HG03521 (cell line): ENCODE measurements at regions not wholly inside any gene's neighbourhood (a gene's known extent, or its start where the extent isn't known, plus 50 kb on each side); places are given as distances from the start of the nearest gene placed in this dataset.

Experiments
- ATAC-seq: cut with Tn5 transposase; IDR thresholded peaks from one replicate; pipeline ENCODE4 v1.9.1; 2021; ENCODE audit warnings: mild to moderate bottlenecking, moderate library complexity; ENCODE audit not compliant: unreplicated experiment

DNA sequence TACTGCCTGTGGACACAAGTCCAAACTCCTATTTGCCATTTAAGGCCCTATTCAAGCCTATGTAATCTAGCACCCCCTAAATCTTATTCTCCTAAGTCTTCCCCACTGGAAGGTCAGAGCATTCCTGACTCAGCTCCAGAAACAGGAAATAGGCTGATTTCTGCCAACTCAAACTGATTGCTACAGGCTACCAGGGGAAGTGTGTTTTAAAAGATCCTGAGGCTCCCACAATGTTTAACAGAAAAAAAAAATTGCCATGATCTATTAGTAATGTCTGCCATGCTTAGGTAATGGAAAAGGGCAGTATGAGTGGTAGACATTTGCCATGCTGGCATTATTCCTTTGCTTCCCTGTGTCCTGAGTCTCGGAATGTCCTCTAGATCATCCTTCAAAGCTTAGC is 65.8 kb upstream of the BRINP1 start:
- ATAC-seq = no peak

DNA sequence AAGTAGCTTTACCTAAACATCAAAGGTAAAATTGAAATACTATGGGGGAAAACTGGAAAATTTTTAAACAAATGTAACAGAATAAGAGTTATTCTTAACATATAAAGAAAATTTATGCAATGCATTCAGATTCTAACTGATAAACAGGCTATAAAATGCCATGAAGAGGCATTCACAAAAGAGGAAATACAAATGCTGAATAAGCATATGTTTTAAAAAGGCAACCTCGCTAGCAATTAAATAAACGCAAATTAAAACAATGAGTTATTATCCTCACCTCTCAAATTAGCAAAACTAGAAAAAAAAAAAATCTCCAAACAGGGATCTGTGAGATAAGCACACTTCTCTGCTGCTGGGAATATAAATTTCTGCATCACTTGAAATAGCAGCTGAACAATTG is 63.2 kb upstream of the BRINP1 start:
- ATAC-seq = no peak

DNA sequence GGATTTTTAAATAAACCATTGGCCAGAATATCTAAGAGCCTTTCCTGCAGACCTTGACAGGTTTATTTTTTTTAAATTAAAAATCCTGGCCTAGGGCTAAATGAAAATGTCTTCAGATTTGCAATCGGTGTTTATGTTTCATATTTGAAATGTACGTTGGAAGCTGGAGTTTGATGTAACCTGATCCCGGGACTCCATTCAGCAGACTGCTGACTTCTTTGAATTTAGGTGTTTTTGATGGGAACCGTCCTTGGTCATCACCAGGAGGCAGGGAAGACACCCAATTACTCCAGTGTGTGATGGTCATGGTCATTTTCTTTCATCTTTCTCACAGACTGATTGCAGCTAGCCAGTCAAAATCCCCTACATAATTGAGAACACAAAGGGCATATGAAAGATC is 60.1 kb upstream of the BRINP1 start:
- ATAC-seq = no peak

DNA sequence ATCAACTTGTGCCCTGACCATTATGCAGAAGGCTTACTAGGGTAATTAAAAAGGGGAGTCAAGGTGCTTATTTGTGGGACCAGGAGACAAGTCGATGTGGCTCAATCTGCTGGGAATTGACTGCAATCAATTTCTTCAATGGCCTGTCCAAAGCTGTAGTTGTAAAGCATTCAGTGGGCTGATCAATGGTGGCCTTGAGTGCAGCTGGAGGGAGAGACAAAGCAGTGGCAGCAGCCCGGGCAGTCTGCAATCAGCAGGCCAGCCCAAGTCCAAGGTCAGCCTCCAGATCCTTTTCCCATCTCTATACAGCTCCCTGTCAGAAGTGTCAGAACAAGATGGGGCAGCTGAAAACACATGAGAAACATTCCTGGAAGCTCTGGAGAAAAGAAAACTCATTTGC is 51.0 kb upstream of the BRINP1 start:
- no peak for ATAC-seq
